HepG2 (cell line): ENCODE measurements at regions not wholly inside any gene's neighbourhood (a gene's known extent, or its start where the extent isn't known, plus 50 kb on each side); places are given as distances from the start of the nearest gene placed in this dataset.

Source experiments
- AHDC1 ChIP-seq: sonication (generic); formaldehyde crosslinking; IDR thresholded peaks from 2 replicates; pipeline ENCODE4 v1.5.1; 2020; ENCODE audit warnings: mild to moderate bottlenecking, missing genetic modification reagents, borderline replicate concordance
- CBX5 ChIP-seq: sonication (generic); formaldehyde crosslinking; IDR thresholded peaks from 2 replicates; pipeline ENCODE4 v1.4.0; 2020; ENCODE audit warnings: missing genetic modification reagents, borderline replicate concordance
- GPBP1L1 ChIP-seq: sonication (generic); formaldehyde crosslinking; IDR thresholded peaks from 2 replicates; pipeline ENCODE4 v1.5.0; 2020; ENCODE audit warnings: mild to moderate bottlenecking, missing genetic modification reagents
- RCOR2 ChIP-seq: IDR thresholded peaks from 2 replicates; pipeline ENCODE4 v1.6.1; 2016; ENCODE audit warnings: missing biosample characterization, missing genetic modification reagents
- SRF ChIP-seq: IDR thresholded peaks from 2 replicates; pipeline ENCODE4 v1.6.1; 2011; ENCODE audit warnings: mild to moderate bottlenecking, low read depth, low read length, moderate library complexity
- U2AF1 ChIP-seq: fragments of 200-400 bp; formaldehyde crosslinking; optimal IDR thresholded peaks from 2 replicates; pipeline ENCODE3; 2017; ENCODE audit warnings: mild to moderate bottlenecking, low read depth, low read length
- ZBTB10 ChIP-seq: sonication (generic); formaldehyde crosslinking; IDR thresholded peaks from 2 replicates; pipeline ENCODE4 v1.4.0; 2020; ENCODE audit warnings: missing genetic modification reagents, borderline replicate concordance
- ZNF639 ChIP-seq: conservative IDR thresholded peaks from 2 replicates; pipeline ENCODE4 v1.6.1; 2018; ENCODE audit warnings: missing genetic modification reagents
- ZSCAN30 ChIP-seq: sonication (generic); formaldehyde crosslinking; IDR thresholded peaks from 2 replicates; pipeline ENCODE4 v1.5.0; 2020; ENCODE audit warnings: mild to moderate bottlenecking, missing genetic modification reagents
- TF ChIP-seq, protein P1 (sequence below): sonication (generic); formaldehyde crosslinking; IDR thresholded peaks from 2 replicates; pipeline ENCODE4 v1.9.0; 2021; ENCODE audit warnings: mild to moderate bottlenecking, missing genetic modification reagents

- TF ChIP-seq AHDC1 (peak; percentile 60; the same call in 1 of the 2 replicates), SRF (no peak), RCOR2 (CRISPR knock-in tag) (no peak), ZNF639 (no peak), ZSCAN30 (CRISPR knock-in tag) (no peak), CBX5 (no peak), U2AF1 (no peak), GPBP1L1 (CRISPR knock-in tag) (no peak), ZBTB10 (CRISPR knock-in tag) (no peak)
- TF ChIP-seq, protein P1, sequence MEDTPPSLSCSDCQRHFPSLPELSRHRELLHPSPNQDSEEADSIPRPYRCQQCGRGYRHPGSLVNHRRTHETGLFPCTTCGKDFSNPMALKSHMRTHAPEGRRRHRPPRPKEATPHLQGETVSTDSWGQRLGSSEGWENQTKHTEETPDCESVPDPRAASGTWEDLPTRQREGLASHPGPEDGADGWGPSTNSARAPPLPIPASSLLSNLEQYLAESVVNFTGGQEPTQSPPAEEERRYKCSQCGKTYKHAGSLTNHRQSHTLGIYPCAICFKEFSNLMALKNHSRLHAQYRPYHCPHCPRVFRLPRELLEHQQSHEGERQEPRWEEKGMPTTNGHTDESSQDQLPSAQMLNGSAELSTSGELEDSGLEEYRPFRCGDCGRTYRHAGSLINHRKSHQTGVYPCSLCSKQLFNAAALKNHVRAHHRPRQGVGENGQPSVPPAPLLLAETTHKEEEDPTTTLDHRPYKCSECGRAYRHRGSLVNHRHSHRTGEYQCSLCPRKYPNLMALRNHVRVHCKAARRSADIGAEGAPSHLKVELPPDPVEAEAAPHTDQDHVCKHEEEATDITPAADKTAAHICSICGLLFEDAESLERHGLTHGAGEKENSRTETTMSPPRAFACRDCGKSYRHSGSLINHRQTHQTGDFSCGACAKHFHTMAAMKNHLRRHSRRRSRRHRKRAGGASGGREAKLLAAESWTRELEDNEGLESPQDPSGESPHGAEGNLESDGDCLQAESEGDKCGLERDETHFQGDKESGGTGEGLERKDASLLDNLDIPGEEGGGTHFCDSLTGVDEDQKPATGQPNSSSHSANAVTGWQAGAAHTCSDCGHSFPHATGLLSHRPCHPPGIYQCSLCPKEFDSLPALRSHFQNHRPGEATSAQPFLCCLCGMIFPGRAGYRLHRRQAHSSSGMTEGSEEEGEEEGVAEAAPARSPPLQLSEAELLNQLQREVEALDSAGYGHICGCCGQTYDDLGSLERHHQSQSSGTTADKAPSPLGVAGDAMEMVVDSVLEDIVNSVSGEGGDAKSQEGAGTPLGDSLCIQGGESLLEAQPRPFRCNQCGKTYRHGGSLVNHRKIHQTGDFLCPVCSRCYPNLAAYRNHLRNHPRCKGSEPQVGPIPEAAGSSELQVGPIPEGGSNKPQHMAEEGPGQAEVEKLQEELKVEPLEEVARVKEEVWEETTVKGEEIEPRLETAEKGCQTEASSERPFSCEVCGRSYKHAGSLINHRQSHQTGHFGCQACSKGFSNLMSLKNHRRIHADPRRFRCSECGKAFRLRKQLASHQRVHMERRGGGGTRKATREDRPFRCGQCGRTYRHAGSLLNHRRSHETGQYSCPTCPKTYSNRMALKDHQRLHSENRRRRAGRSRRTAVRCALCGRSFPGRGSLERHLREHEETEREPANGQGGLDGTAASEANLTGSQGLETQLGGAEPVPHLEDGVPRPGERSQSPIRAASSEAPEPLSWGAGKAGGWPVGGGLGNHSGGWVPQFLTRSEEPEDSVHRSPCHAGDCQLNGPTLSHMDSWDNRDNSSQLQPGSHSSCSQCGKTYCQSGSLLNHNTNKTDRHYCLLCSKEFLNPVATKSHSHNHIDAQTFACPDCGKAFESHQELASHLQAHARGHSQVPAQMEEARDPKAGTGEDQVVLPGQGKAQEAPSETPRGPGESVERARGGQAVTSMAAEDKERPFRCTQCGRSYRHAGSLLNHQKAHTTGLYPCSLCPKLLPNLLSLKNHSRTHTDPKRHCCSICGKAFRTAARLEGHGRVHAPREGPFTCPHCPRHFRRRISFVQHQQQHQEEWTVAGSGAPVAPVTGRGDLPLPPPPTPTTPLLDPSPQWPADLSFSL (CRISPR knock-in tag): no peak
Measured at GRCh38 chr18:10140461-10141282, 226.9 kb downstream of the VAPA start (continued).
